IPS-20b (cell line): ENCODE measurements at regions not wholly inside any gene's neighbourhood (a gene's known extent, or its start where the extent isn't known, plus 50 kb on each side); places are given as distances from the start of the nearest gene placed in this dataset.

ENCODE experiments used
- H3K27ac ChIP-seq: one replicate; pipeline ENCODE4 v1.5.1; 2013; ENCODE audit warnings: low read length
- H3K27me3 ChIP-seq: 2 replicates; pipeline ENCODE4 v1.6.1; 2013; ENCODE audit warnings: mild to moderate bottlenecking, low read length, inconsistent platforms; ENCODE audit not compliant: insufficient read depth
- H3K36me3 ChIP-seq: 2 replicates; pipeline ENCODE4 v1.6.1; 2013; ENCODE audit warnings: low read depth, mild to moderate bottlenecking, inconsistent platforms, low read length, moderate library complexity; ENCODE audit not compliant: insufficient read depth
- H3K4me1 ChIP-seq: 2 replicates; pipeline ENCODE4 v1.6.1; 2013; ENCODE audit warnings: mild to moderate bottlenecking, control low read depth, inconsistent platforms, low read length, moderate library complexity; ENCODE audit not compliant: insufficient read depth
- H3K4me3 ChIP-seq: 2 replicates; pipeline ENCODE4 v1.5.1; 2013; ENCODE audit warnings: mild to moderate bottlenecking, low read length, inconsistent platforms
- H3K9ac ChIP-seq: 2 replicates; pipeline ENCODE4 v1.6.1; 2013; ENCODE audit warnings: low read depth, mild to moderate bottlenecking, inconsistent platforms, low read length, moderate library complexity
- H3K9me3 ChIP-seq: 2 replicates; pipeline ENCODE4 v1.6.1; 2013; ENCODE audit warnings: mild to moderate bottlenecking, low read depth, low read length, inconsistent platforms; ENCODE audit not compliant: insufficient read depth

GRCh38 chr5:161235569-161235968 lies 311.0 kb downstream of the GABRB2 start:
- Histone ChIP-seq H3K9me3 (no peaks in the 10 kb centered on the region), H3K36me3 (no peaks in the 10 kb centered on the region), H3K4me3 (no peak overlapping the region), H3K27ac (no peak overlapping the region), H3K9ac (no peak overlapping the region), H3K27me3 (no peaks in the 10 kb centered on the region), H3K4me1 (no peaks in the 10 kb centered on the region)

- Histone ChIP-seq H3K27ac (no peak overlapping the region), H3K27me3 (no peaks in the 10 kb centered on the region), H3K36me3 (no peaks in the 10 kb centered on the region), H3K4me3 (no peak overlapping the region), H3K4me1 (0 out of 2 replicates have a peak, but pooled peaks cover 2% of the 10 kb centered on the region), H3K9ac (no peak overlapping the region), H3K9me3 (no peaks in the 10 kb centered on the region)
Measured at GRCh38 chr5:161233553-161233952, 313.0 kb downstream of the GABRB2 start.

GRCh38 chr5:161230221-161230620 lies 316.3 kb downstream of the GABRB2 start:
- Histone ChIP-seq H3K4me3 (no peak overlapping the region), H3K27me3 (no peaks in the 10 kb centered on the region), H3K9me3 (no peaks in the 10 kb centered on the region), H3K4me1 (peaks cover 8% of the 10 kb centered on the region; the same call in 1 of the 2 replicates), H3K27ac (no peak overlapping the region), H3K9ac (no peak overlapping the region), H3K36me3 (no peaks in the 10 kb centered on the region)

GRCh38 chr5:161219816-161220215 lies 326.7 kb downstream of the GABRB2 start:
- H3K27ac ChIP-seq = no peak overlapping the region

GRCh38 chr5:161216877-161217276 lies 329.6 kb downstream of the GABRB2 start:
- no peak overlapping the region for H3K9ac ChIP-seq
- H3K27ac ChIP-seq = no peak overlapping the region

More at GRCh38 chr5:161219816-161220215, 326.7 kb downstream of the GABRB2 start:
- Histone ChIP-seq H3K36me3 (no peaks in the 10 kb centered on the region), H3K9me3 (no peaks in the 10 kb centered on the region), H3K9ac (no peak overlapping the region), H3K4me1 (no peaks in the 10 kb centered on the region), H3K4me3 (no peak overlapping the region), H3K27me3 (no peaks in the 10 kb centered on the region)

GRCh38 chr5:161212123-161212712 lies 334.3 kb downstream of the GABRB2 start:
- Histone ChIP-seq H3K9ac (no peak overlapping the region), H3K27me3 (no peaks in the 10 kb centered on the region), H3K9me3 (no peaks in the 10 kb centered on the region), H3K36me3 (no peaks in the 10 kb centered on the region), H3K4me3 (no peak overlapping the region), H3K27ac (no peak overlapping the region), H3K4me1 (no peaks in the 10 kb centered on the region)

More at GRCh38 chr5:161216877-161217276, 329.6 kb downstream of the GABRB2 start:
- Histone ChIP-seq H3K36me3 (no peaks in the 10 kb centered on the region), H3K27me3 (no peaks in the 10 kb centered on the region), H3K4me3 (no peak overlapping the region), H3K4me1 (no peaks in the 10 kb centered on the region), H3K9me3 (no peaks in the 10 kb centered on the region)

GRCh38 chr5:161201558-161201957 lies 345.0 kb downstream of the GABRB2 start:
- peaks cover 4% of the 10 kb centered on the region; the same call in 1 of the 2 replicates for H3K9me3 ChIP-seq
- no peaks in the 10 kb centered on the region for H3K36me3 ChIP-seq
- no peak overlapping the region for H3K9ac ChIP-seq
- no peak overlapping the region for H3K27ac ChIP-seq
- no peak overlapping the region for H3K4me3 ChIP-seq
- no peaks in the 10 kb centered on the region for H3K4me1 ChIP-seq
- no peaks in the 10 kb centered on the region for H3K27me3 ChIP-seq

- Histone ChIP-seq H3K9me3 (no peaks in the 10 kb centered on the region), H3K9ac (no peak overlapping the region), H3K4me1 (peaks cover 12% of the 10 kb centered on the region; the same call in 1 of the 2 replicates), H3K27ac (no peak overlapping the region), H3K4me3 (no peak overlapping the region), H3K36me3 (no peaks in the 10 kb centered on the region), H3K27me3 (no peaks in the 10 kb centered on the region)
Measured at GRCh38 chr5:161190778-161191177, 338.8 kb upstream of the ATP10B start.

- no peaks in the 10 kb centered on the region for H3K9me3 ChIP-seq
- peaks cover 12% of the 10 kb centered on the region; the same call in 1 of the 2 replicates for H3K4me1 ChIP-seq
- H3K27ac ChIP-seq = no peak overlapping the region
- H3K36me3 ChIP-seq = no peaks in the 10 kb centered on the region
- no peak overlapping the region for H3K9ac ChIP-seq
- no peak overlapping the region for H3K4me3 ChIP-seq
- H3K27me3 ChIP-seq = no peaks in the 10 kb centered on the region
Measured at GRCh38 chr5:161190086-161190485, 338.1 kb upstream of the ATP10B start.

- no peaks in the 10 kb centered on the region for H3K9me3 ChIP-seq
- H3K4me1 ChIP-seq = peaks cover 12% of the 10 kb centered on the region; the same call in 1 of the 2 replicates
- H3K9ac ChIP-seq = no peak overlapping the region
- H3K4me3 ChIP-seq = no peak overlapping the region
- H3K27ac ChIP-seq = no peak overlapping the region
- no peaks in the 10 kb centered on the region for H3K27me3 ChIP-seq
- H3K36me3 ChIP-seq = no peaks in the 10 kb centered on the region
Measured at GRCh38 chr5:161189452-161189851, 337.4 kb upstream of the ATP10B start.

- H3K36me3 ChIP-seq = no peaks in the 10 kb centered on the region
- no peaks in the 10 kb centered on the region for H3K9me3 ChIP-seq
- no peak overlapping the region for H3K27ac ChIP-seq
- H3K9ac ChIP-seq = no peak overlapping the region
- no peaks in the 10 kb centered on the region for H3K27me3 ChIP-seq
- no peak overlapping the region for H3K4me3 ChIP-seq
- H3K4me1 ChIP-seq = no peaks in the 10 kb centered on the region
Measured at GRCh38 chr5:161183559-161183958, 331.5 kb upstream of the ATP10B start.

- Histone ChIP-seq H3K27ac (no peak overlapping the region), H3K9ac (no peak overlapping the region), H3K4me1 (no peaks in the 10 kb centered on the region), H3K9me3 (no peaks in the 10 kb centered on the region), H3K36me3 (no peaks in the 10 kb centered on the region), H3K4me3 (no peak overlapping the region), H3K27me3 (no peaks in the 10 kb centered on the region)
Measured at GRCh38 chr5:161176221-161176620, 324.2 kb upstream of the ATP10B start.
